GM13976 (cell line): ENCODE measurements at regions not wholly inside any gene's neighbourhood (a gene's known extent, or its start where the extent isn't known, plus 50 kb on each side); places are given as distances from the start of the nearest gene placed in this dataset.

Experiments
- DNase-seq: peaks from one replicate; pipeline ENCODE4 v3.0.0; 2012; ENCODE audit warnings: low spot score
- CTCF ChIP-seq: IDR thresholded peaks from 2 replicates; pipeline ENCODE4 v1.5.1; 2012; ENCODE audit warnings: borderline replicate concordance, mild to moderate bottlenecking; ENCODE audit not compliant: insufficient read depth; ENCODE audit errors: extremely low read depth, missing control alignments, control extremely low read depth
- in situ Hi-C: fragments of 300-500 bp; cut with MboI; formaldehyde crosslinking; loops from one replicate; pipeline ENCODE4 v1.12.0; 2022; ENCODE audit warnings: low sequenced_read_pairs, mixed read lengths, inconsistent platforms; ENCODE audit not compliant: unreplicated experiment

GRCh38 chr2:237258615-237259014 lies 155.3 kb downstream of the COL6A3 start:
- no peak for TF ChIP-seq CTCF
- DNase-seq: no peak
- in situ Hi-C loops: no loop called here

- no peak for TF ChIP-seq CTCF
- DNase-seq: no peak
- in situ Hi-C loops: no loop called here
Measured at GRCh38 chr2:237259201-237259600, 154.8 kb downstream of the COL6A3 start.

- in situ Hi-C loops: no loop called here
- TF ChIP-seq CTCF: no peak
- DNase-seq: no peak
Measured at GRCh38 chr2:237260039-237260620, 153.8 kb downstream of the COL6A3 start.

GRCh38 chr2:237260686-237261085 lies 153.3 kb downstream of the COL6A3 start:
- in situ Hi-C loops: no loop called here
- no peak for TF ChIP-seq CTCF
- DNase-seq: no peak

GRCh38 chr2:237261327-237261726 lies 152.6 kb downstream of the COL6A3 start:
- in situ Hi-C loops: no loop called here

GRCh38 chr2:237262838-237263771 lies 150.9 kb downstream of the COL6A3 start:
- in situ Hi-C loops: no loop called here
- TF ChIP-seq CTCF: no peak
- no peak for DNase-seq

More at GRCh38 chr2:237261327-237261726, 152.6 kb downstream of the COL6A3 start:
- TF ChIP-seq CTCF: no peak
- DNase-seq: no peak
